H7 (cell line): ENCODE measurements at regions not wholly inside any gene's neighbourhood (a gene's known extent, or its start where the extent isn't known, plus 50 kb on each side); places are given as distances from the start of the nearest gene placed in this dataset.

Experiments
- DNase-seq: peaks from one replicate; pipeline ENCODE4 v3.0.0; 2012
- H3K27me3 ChIP-seq: 2 replicates; pipeline ENCODE4 v1.6.0; 2011; ENCODE audit warnings: mild to moderate bottlenecking, low read length; ENCODE audit not compliant: control insufficient read depth, insufficient read depth
- H3K36me3 ChIP-seq: replicated peaks from 2 replicates; pipeline ENCODE4 v1.5.1; 2011; ENCODE audit warnings: low read length; ENCODE audit not compliant: control insufficient read depth, insufficient read depth
- H3K4me3 ChIP-seq: 2 replicates; pipeline ENCODE4 v1.5.1; 2011; ENCODE audit warnings: low read depth, mild to moderate bottlenecking, control low read depth, low read length, moderate library complexity; ENCODE audit not compliant: insufficient read depth

DNA sequence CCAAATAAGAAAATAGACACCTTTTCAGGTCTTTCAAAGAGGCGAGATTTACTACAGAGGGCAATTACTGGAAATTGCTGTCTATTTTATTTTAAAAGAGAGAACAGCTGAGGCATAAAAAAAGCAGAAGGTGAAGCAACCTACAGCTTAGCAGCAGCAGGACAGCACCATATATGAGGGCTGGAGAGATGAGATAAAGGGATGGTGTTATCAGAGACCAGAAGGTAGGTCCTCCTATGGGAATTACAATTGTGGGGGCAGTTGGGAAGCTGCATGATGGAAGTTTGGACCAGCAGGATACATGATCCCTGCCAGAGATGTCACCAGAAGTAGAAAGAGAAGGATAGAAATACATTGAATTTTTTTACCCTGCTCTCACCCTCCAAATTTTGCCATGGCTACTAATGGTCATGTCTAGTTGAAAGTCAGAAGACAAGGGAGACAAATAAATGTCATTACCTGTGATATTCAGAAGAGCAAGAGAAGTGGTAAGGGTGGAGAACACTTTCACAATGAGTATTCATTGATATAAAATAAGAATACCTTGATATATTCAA, 77.2 kb upstream of the CALCR start:
- no peaks in the 10 kb centered on the region for H3K36me3 ChIP-seq
- no peak for DNase-seq
- H3K4me3 ChIP-seq: no peak overlapping the region
- H3K27me3 ChIP-seq: no peaks in the 10 kb centered on the region

DNA sequence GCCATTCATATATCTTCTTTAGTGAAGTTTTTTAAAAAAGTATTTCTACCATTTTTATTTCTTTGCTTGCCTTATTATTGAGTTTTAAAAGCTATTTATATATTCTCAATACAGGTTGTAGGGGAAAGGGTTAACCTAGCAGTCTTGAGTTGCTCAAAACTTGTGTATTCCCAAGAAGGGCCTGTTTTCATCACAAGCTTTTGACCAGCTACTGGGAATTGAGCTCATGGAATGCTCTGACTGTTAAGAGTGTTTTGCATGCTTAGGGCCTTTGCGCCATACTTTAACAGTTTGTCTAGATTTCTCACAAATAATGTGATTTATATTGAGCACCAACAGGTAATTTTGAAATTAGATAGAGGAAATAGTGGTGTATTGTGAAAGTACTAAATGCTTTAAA, 72.0 kb upstream of the CALCR start:
- DNase-seq: no peak

DNA sequence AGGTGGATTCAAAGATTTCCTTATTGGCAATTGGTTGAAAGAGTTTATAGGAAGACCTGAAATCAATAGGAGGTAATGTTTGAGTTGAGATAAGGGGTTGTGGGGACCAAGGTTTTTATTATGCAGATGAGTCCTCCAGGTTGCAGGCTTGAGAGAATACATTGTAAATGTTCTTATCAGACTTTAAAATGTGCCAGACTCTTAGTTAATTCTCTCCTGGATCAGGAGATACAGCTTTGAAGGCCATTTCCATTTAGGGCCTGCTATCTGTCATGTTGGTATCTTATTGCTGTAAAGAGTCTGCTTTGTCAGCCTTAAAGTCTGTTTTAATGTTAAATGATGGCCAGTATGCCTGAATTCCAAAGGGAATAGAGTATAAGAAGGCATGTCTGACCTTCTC, 61.8 kb upstream of the CALCR start:
- Histone ChIP-seq H3K36me3 (no peaks in the 10 kb centered on the region), H3K27me3 (no peaks in the 10 kb centered on the region), H3K4me3 (no peak overlapping the region)
- no peak for DNase-seq

More for the DNA sequence above, 72.0 kb upstream of the CALCR start:
- Histone ChIP-seq H3K27me3 (no peaks in the 10 kb centered on the region), H3K4me3 (no peak overlapping the region), H3K36me3 (no peaks in the 10 kb centered on the region)

DNA sequence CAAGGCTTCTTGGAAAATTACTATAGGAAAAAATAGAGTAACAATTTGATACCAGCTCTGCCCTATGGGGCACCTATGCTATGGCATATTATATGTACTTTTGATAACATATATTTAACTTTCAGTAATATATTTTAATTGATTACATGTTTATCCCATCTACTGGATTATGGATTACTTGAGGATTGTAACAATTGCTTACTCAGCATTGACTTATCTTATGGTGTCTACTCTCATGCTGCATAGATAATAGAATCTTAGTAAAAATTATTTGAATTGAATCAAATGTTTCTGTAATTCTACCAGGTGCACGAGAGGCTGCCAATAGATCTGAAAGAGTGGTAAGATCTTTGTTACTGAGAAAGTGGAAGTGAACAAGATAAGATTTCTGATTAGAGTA, 57.8 kb upstream of the CALCR start:
- Histone ChIP-seq H3K4me3 (no peak overlapping the region), H3K36me3 (no peaks in the 10 kb centered on the region), H3K27me3 (no peaks in the 10 kb centered on the region)
- no peak for DNase-seq

DNA sequence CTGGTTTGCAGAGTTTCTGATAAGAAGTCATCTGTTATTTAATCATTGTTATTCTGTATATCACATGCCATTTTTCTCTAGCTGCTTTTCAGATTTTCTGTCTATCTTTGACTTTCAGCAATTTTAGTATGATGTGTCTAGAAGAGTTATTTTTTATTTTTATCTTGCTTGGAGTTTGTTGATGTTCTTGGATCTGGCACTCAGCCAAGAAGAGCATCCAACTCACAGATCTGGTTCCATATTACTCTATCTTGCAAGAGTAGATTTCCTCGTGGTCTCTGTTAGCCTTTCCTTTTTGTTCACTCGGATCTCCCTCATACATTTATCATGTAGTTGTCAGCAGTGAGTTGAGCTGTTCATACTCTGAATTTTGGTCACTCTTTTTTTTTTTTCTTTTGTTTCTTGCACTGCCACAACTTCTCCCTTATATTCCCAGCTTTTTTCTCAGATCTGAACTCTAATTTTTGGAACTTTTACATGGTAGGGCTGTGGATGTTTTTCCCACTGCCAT, 54.8 kb upstream of the CALCR start:
- Histone ChIP-seq H3K4me3 (no peak overlapping the region), H3K27me3 (no peaks in the 10 kb centered on the region), H3K36me3 (no peaks in the 10 kb centered on the region)
- DNase-seq: no peak

DNA sequence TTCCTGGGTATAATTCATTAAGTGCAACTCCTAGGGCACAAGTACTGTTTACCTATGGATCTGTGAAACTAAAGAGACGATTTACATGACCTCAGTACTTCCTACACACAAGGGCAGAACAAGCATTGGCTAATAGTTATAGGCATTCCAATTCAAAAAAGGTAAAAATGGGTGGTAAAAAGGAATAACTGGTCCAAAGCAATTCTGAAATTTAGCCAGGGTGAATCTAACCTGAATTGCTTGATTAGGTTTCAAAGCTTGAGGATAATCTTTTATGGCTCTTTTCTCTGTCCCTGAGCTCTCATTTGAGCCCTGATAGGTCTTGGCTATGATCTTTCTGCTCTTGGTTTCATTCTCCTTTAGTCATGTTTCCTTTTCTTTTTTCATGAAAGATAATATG, 52.3 kb upstream of the CALCR start:
- H3K4me3 ChIP-seq: no peak overlapping the region
- DNase-seq: no peak
- H3K36me3 ChIP-seq: no peaks in the 10 kb centered on the region
- no peaks in the 10 kb centered on the region for H3K27me3 ChIP-seq
